HepG2 (cell line): ENCODE measurements at regions not wholly inside any gene's neighbourhood (a gene's known extent, or its start where the extent isn't known, plus 50 kb on each side); places are given as distances from the start of the nearest gene placed in this dataset.

Experiments used
- MED13 ChIP-seq: sonication (generic); formaldehyde crosslinking; IDR thresholded peaks from 2 replicates; pipeline ENCODE4 v1.5.0; 2020; ENCODE audit warnings: missing genetic modification reagents
- MIER3 ChIP-seq: IDR thresholded peaks from 2 replicates; pipeline ENCODE4 v1.6.1; 2016; ENCODE audit warnings: missing compliant biosample characterization, borderline replicate concordance
- MXI1 ChIP-seq: IDR thresholded peaks from 3 replicates; pipeline ENCODE4 v1.6.1; 2012; ENCODE audit warnings: low read depth, low read length, inconsistent platforms, borderline replicate concordance
- MYC ChIP-seq: sonication (generic); formaldehyde crosslinking; IDR thresholded peaks from 2 replicates; pipeline ENCODE4 v1.9.0; 2021; ENCODE audit warnings: missing genetic modification reagents, borderline replicate concordance
- RCOR2 ChIP-seq: IDR thresholded peaks from 2 replicates; pipeline ENCODE4 v1.6.1; 2016; ENCODE audit warnings: missing biosample characterization, missing genetic modification reagents
- ZNF503 ChIP-seq: sonication (generic); formaldehyde crosslinking; IDR thresholded peaks from 2 replicates; pipeline ENCODE4 v1.4.0; 2020; ENCODE audit warnings: missing genetic modification reagents

GRCh38 chr5:93022796-93023447 lies 558.1 kb downstream of the NR2F1-AS1 start:
- TF ChIP-seq MYC (CRISPR knock-in tag) (no peak), ZNF503 (CRISPR knock-in tag) (no peak), MIER3 (no peak), RCOR2 (CRISPR knock-in tag) (no peak), MED13 (no peak), MXI1 (no peak)
